ENCODE measurements at regions not wholly inside any gene's neighbourhood (a gene's known extent, or its start where the extent isn't known, plus 50 kb on each side); places are given as distances from the start of the nearest gene placed in this dataset.

GRCh38 chr2:67834482-67834881, 228.3 kb downstream of the C1D start:
- no peaks in the 10 kb centered on the region for H3K9me3 ChIP-seq
- no peak for DNase-seq (ENCODE audit: low read depth in 1 of 2, low spot score in 1 of 2)
- TF ChIP-seq RFX5 (IDR thresholded peaks at IDR 0.05) (no peak), NPAS2 (CRISPR knock-in tag; IDR thresholded peaks at IDR 0.05; ENCODE audit: borderline replicate concordance) (no peak), TP53 (CRISPR knock-in tag; IDR thresholded peaks at IDR 0.05) (no peak), EHF (CRISPR knock-in tag; IDR thresholded peaks at IDR 0.05) (no peak), HMGXB4 (CRISPR knock-in tag; IDR thresholded peaks at IDR 0.05; ENCODE audit: borderline replicate concordance) (no peak), ESRRA (IDR thresholded peaks at IDR 0.05; ENCODE audit: borderline replicate concordance, low read length) (no peak), RCOR1 (IDR thresholded peaks at IDR 0.05; ENCODE audit: low read depth, low read length) (no peak)
- TF ChIP-seq, protein P1, sequence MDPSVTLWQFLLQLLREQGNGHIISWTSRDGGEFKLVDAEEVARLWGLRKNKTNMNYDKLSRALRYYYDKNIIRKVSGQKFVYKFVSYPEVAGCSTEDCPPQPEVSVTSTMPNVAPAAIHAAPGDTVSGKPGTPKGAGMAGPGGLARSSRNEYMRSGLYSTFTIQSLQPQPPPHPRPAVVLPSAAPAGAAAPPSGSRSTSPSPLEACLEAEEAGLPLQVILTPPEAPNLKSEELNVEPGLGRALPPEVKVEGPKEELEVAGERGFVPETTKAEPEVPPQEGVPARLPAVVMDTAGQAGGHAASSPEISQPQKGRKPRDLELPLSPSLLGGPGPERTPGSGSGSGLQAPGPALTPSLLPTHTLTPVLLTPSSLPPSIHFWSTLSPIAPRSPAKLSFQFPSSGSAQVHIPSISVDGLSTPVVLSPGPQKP (IDR thresholded peaks at IDR 0.05; ENCODE audit: low read depth, low read length) = no peak
- TF ChIP-seq, protein P2, sequence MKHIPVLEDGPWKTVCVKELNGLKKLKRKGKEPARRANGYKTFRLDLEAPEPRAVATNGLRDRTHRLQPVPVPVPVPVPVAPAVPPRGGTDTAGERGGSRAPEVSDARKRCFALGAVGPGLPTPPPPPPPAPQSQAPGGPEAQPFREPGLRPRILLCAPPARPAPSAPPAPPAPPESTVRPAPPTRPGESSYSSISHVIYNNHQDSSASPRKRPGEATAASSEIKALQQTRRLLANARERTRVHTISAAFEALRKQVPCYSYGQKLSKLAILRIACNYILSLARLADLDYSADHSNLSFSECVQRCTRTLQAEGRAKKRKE (CRISPR knock-in tag; IDR thresholded peaks at IDR 0.05; ENCODE audit: low read depth) = no peak
- H3K4me1 ChIP-seq = no peaks in the 10 kb centered on the region
- H3K4me2 ChIP-seq = no peak overlapping the region
- no peak for ATAC-seq
- CTCF ChIA-PET = interaction anchor here (1.0 to 1.7 kb wide), 2 partner anchors 12 to 31 kb away, joined by 3 to 5 read pairs; no protein-coding TSS in a partner anchor
- POLR2A ChIA-PET = no interaction called here
- no peak for FAIRE-seq
- no peak overlapping the region for H3K27ac ChIP-seq
- H3K4me3 ChIP-seq = no peak overlapping the region
- 55% methylated on average over 7 of the region's 7 CpGs for WGBS (ENCODE audit: missing lambda C conversion rate)

DNA sequence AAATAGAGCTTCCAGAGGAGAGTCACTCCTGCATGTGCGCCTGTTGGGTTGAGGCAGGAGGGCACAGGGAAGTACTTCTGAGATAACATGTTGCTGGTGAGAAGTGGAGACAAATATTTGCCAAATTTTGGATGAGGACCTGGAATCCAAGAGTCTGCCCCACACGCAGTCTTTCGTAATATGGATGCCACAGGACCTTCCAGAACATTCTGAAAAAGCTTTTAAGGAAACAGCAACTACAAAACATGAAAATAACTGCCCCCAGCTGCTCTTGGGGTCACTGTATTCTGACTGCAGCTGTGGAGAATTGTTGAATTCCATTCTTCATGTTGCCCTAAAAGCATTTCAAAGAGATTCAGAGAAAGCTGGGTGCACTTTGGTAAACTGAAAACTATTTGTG, 227.5 kb downstream of the C1D start:
- Histone ChIP-seq H3K4me1 (no peaks in the 10 kb centered on the region), H3K4me2 (no peak overlapping the region), H3K4me3 (no peak overlapping the region), H3K27ac (no peak overlapping the region), H3K9me3 (no peaks in the 10 kb centered on the region)
- ATAC-seq (no peak), DNase-seq (ENCODE audit: low read depth in 1 of 2, low spot score in 1 of 2) (no peak), FAIRE-seq (no peak)
- 35% methylated on average over 3 of the region's 3 CpGs for WGBS (ENCODE audit: missing lambda C conversion rate)
- ChIA-PET CTCF (interaction anchor here (1.0 to 1.7 kb wide), 2 partner anchors 11 to 31 kb away, joined by 3 to 5 read pairs; no protein-coding TSS in a partner anchor), POLR2A (no interaction called here)
- no peak for TF ChIP-seq HOXB5 (CRISPR knock-in tag; IDR thresholded peaks at IDR 0.05)

DNA sequence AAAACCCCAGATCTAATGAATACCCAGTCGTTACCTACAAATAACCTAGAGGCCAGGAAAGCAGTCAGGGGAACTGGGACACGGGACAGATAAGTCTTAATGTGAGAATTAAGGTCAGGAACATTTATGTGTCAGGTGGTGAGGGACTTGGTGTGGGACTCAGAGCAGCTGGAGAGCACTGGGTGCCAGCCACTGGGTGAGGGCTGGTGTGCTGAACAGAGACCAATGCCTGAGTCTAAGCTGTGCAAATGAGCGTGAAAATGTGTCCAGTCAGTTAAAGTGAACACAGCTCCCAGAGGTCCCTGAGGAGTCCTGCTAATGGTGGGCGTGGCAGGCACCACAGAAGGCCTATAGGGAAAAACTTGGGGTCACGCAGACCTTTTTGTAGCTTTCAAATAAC, 225.9 kb downstream of the C1D start:
- no peak for ATAC-seq
- WGBS (ENCODE audit: missing lambda C conversion rate) = 32% methylated on average over 5 of the region's 5 CpGs

More for the DNA sequence above, 225.9 kb downstream of the C1D start:
- no peak for TF ChIP-seq GATA3 (IDR thresholded peaks at IDR 0.05; ENCODE audit: borderline replicate concordance)
- no peak for TF ChIP-seq USF2 (IDR thresholded peaks at IDR 0.05)
- no peak for TF ChIP-seq RNF2 (IDR thresholded peaks at IDR 0.05; ENCODE audit: borderline replicate concordance, low read depth)
- TF ChIP-seq BCL3 (IDR thresholded peaks at IDR 0.05) = no peak
- no peak for TF ChIP-seq HEYL (CRISPR knock-in tag; IDR thresholded peaks at IDR 0.05)
- no peak for TF ChIP-seq SREBF2 (IDR thresholded peaks at IDR 0.05)
- TF ChIP-seq NR3C1 (IDR thresholded peaks at IDR 0.05) = no peak
- TF ChIP-seq POLR2AphosphoS2 (conservative IDR thresholded peaks at IDR 0.05; ENCODE audit: low read length) = no peak
- TF ChIP-seq JUN (IDR thresholded peaks at IDR 0.05) = no peak
- TF ChIP-seq CHD4 (IDR thresholded peaks at IDR 0.05; ENCODE audit: borderline replicate concordance) = no peak
- TF ChIP-seq, protein P2 (CRISPR knock-in tag; IDR thresholded peaks at IDR 0.05; ENCODE audit: low read depth) = no peak
- no peak for TF ChIP-seq EHMT2 (IDR thresholded peaks at IDR 0.05; ENCODE audit: low read depth)
- FAIRE-seq (no peak), DNase-seq (ENCODE audit: low read depth in 1 of 2, low spot score in 1 of 2) (no peak)
- Histone ChIP-seq H3K9me3 (no peaks in the 10 kb centered on the region), H3K4me3 (no peak overlapping the region), H3K4me1 (no peaks in the 10 kb centered on the region), H3K27ac (no peak overlapping the region), H3K4me2 (no peak overlapping the region)
- ChIA-PET CTCF (interaction anchor here (1.2 to 2.3 kb wide), 3 partner anchors 9 to 285 kb away, joined by 3 to 14 read pairs (median 6); no protein-coding TSS in a partner anchor), POLR2A (no interaction called here)
